GM12878 (cell line): ENCODE measurements at regions not wholly inside any gene's neighbourhood (a gene's known extent, or its start where the extent isn't known, plus 50 kb on each side); places are given as distances from the start of the nearest gene placed in this dataset.

Experiments
- ATAC-seq: fragments of 200-7000 bp; cut with Tn5 transposase; 3 replicates; pipeline ENCODE4 v1.9.1; 2020; ENCODE audit warnings: mild to moderate bottlenecking, moderate library complexity
- BruUV-seq: library from RNA; stranded (reverse); fragments of 400-500 nt; replicated peaks from 2 replicates; lab custom pipeline; 2021; lab: Mats Ljungman, UMichigan
- CTCF ChIA-PET: fragments of 300-600 bp; sonication (Branson Sonifier 250); formaldehyde crosslinking; extraction: SDS; loops from one replicate; lab custom pipeline; 2021; ENCODE audit warnings: inconsistent platforms; lab: Yijun Ruan, JAX
- POLR2A ChIA-PET: fragments of 350-600 bp; formaldehyde crosslinking; extraction: SDS; loops from one replicate; lab custom pipeline; 2021; ENCODE audit warnings: inconsistent platforms; lab: Charles Lee
- RAD21 ChIA-PET: fragments of 300-600 bp; sonication (Branson Sonifier 250); formaldehyde crosslinking; loops from one replicate; lab custom pipeline; 2023; ENCODE audit warnings: antibody characterized with exemption; ENCODE audit not compliant: unreplicated experiment; lab: Charles Lee
- SMC1A ChIA-PET: fragments of 300-600 bp; sonication (Branson Sonifier 250); formaldehyde crosslinking; loops from one replicate; lab custom pipeline; 2023; ENCODE audit not compliant: unreplicated experiment, uncharacterized antibody; lab: Charles Lee
- DNase-seq: peaks from one replicate; pipeline ENCODE4 v3.0.0-alpha.2; 2011; ENCODE audit warnings: low read depth, low spot score
- FAIRE-seq: peaks from 3 replicates; lab custom pipeline; 2011; peaks lifted over from hg19 to GRCh38; lab: Jason Lieb, UNC
- H2AFZ ChIP-seq: 2 replicates; pipeline ENCODE4 v1.6.0; 2011; ENCODE audit warnings: low read depth, low read length, control low read depth; ENCODE audit not compliant: control insufficient read depth
- H3K27ac ChIP-seq: 2 replicates; pipeline ENCODE4 v1.5.1; 2011; ENCODE audit warnings: control low read depth; ENCODE audit not compliant: control insufficient read depth, insufficient read depth
- H3K27me3 ChIP-seq, 2 experiments: replicated peaks in 1 of 2; 2 replicates each; pipeline versions ENCODE4 v1.6.0 to v1.6.1; 2011; ENCODE audit warnings: low read length in 1 of 2; ENCODE audit not compliant: control insufficient read depth in 2 of 2, insufficient read depth in 2 of 2
- H3K36me3 ChIP-seq, 2 experiments: 2 replicates each; pipeline ENCODE4 v1.5.1; 2011; ENCODE audit warnings: low read length in 1 of 2; ENCODE audit not compliant: control insufficient read depth in 2 of 2, insufficient read depth in 2 of 2
- H3K4me1 ChIP-seq: 2 replicates; pipeline ENCODE4 v1.6.1; 2011; ENCODE audit warnings: mild to moderate bottlenecking, low read length, moderate library complexity, mixed read lengths; ENCODE audit not compliant: control insufficient read depth, insufficient read depth
- H3K4me2 ChIP-seq: 2 replicates; pipeline ENCODE4 v1.6.0; 2011; ENCODE audit warnings: control low read depth; ENCODE audit not compliant: control insufficient read depth, insufficient read depth
- H3K4me3 ChIP-seq: fragments of 200-600 bp; sonication (generic); 2 replicates; pipeline ENCODE4 v1.5.1; 2016
- H3K79me2 ChIP-seq: 2 replicates; pipeline ENCODE4 v1.6.0; 2011; ENCODE audit warnings: low read length; ENCODE audit not compliant: control insufficient read depth, insufficient read depth
- H3K9ac ChIP-seq: 2 replicates; pipeline ENCODE4 v1.8.0; 2011; ENCODE audit warnings: low read length, control low read depth, mixed read lengths; ENCODE audit not compliant: control insufficient read depth, insufficient read depth
- H3K9me3 ChIP-seq: replicated peaks from 3 replicates; pipeline ENCODE4 v1.5.1; 2011; ENCODE audit warnings: mild to moderate bottlenecking, low read length; ENCODE audit not compliant: control insufficient read depth, insufficient read depth
- H4K20me1 ChIP-seq: 2 replicates; pipeline ENCODE4 v1.6.0; 2011; ENCODE audit not compliant: control insufficient read depth, insufficient read depth
- CEBPB ChIP-seq, 2 experiments: fragments of 150-350 bp in 1 of 2; IDR thresholded peaks; 2 replicates each; pipeline ENCODE4 v1.6.1; 2012 to 2014; ENCODE audit warnings: low read depth in 2 of 2, low read length in 2 of 2, borderline replicate concordance in 1 of 2, inconsistent platforms in 1 of 2
- IRF4 ChIP-seq: IDR thresholded peaks from 2 replicates; pipeline ENCODE4 v1.6.1; 2011; ENCODE audit warnings: low read depth, low read length
- PAX8 ChIP-seq: fragments of 450-650 bp; IDR thresholded peaks from 2 replicates; pipeline ENCODE4 v1.6.1; 2017; ENCODE audit warnings: mild to moderate bottlenecking, moderate library complexity
- POU2F2 ChIP-seq: IDR thresholded peaks from 3 replicates; pipeline ENCODE4 v1.6.1; 2011; ENCODE audit warnings: low read depth, mild to moderate bottlenecking, low read length, borderline replicate concordance
- RAD21 ChIP-seq: IDR thresholded peaks from 2 replicates; pipeline ENCODE4 v1.6.1; 2011; ENCODE audit warnings: mild to moderate bottlenecking, low read depth, low read length, moderate library complexity; ENCODE audit not compliant: insufficient read depth
- SUZ12 ChIP-seq: fragments of 200-600 bp; sonication (generic); IDR thresholded peaks from one replicate; pipeline ENCODE4 v1.6.1; 2018; ENCODE audit warnings: antibody characterized with exemption, mild to moderate bottlenecking; ENCODE audit not compliant: unreplicated experiment
- WGBS: methylation state at CpG from one replicate; pipeline ENCODE4 v1.1.6; 2016; ENCODE audit warnings: low lambda C conversion rate; ENCODE audit not compliant: insufficient replicate concordance, insufficient coverage; ENCODE audit errors: missing lambda C conversion rate; 5-methylcytosine and 5-hydroxymethylcytosine counted together
- in situ Hi-C: fragments of 300-500 bp; cut with MboI; formaldehyde crosslinking; loops from 9 replicates; pipeline ENCODE4 v1.14.3; 2018; ENCODE audit warnings: mixed read lengths
- intact Hi-C: fragments of 100-400 bp; cut with micrococcal nuclease; formaldehyde crosslinking; loops from one replicate; pipeline ENCODE4 v1.14.2; 2022; ENCODE audit not compliant: unreplicated experiment
- TF ChIP-seq, protein P1 (sequence below): fragments of 450-650 bp; IDR thresholded peaks from 2 replicates; pipeline ENCODE4 v1.6.1; 2017; ENCODE audit warnings: low read depth, mild to moderate bottlenecking, moderate library complexity
- TF ChIP-seq, protein P2 (sequence below), 3 experiments: IDR thresholded peaks in 2 of 3; conservative IDR thresholded peaks in 1 of 3; 2 replicates each; pipeline ENCODE4 v1.5.1; 2011; ENCODE audit warnings: low read depth in 3 of 3, low read length in 3 of 3, mild to moderate bottlenecking in 3 of 3, control low read depth in 2 of 3, moderate library complexity in 2 of 3, inconsistent platforms in 1 of 3, mixed read lengths in 1 of 3; ENCODE audit not compliant: control insufficient read depth in 2 of 3, insufficient read depth in 1 of 3; ENCODE audit errors: extremely low read depth in 1 of 3
- TF ChIP-seq, protein P3 (sequence below): IDR thresholded peaks from 2 replicates; pipeline ENCODE4 v1.6.1; 2011; ENCODE audit warnings: mild to moderate bottlenecking, low read depth, low read length, moderate library complexity; ENCODE audit not compliant: insufficient replicate concordance
- TF ChIP-seq, protein P4 (sequence below): fragments of 450-650 bp; formaldehyde crosslinking; IDR thresholded peaks from 2 replicates; pipeline ENCODE4 v1.4.0; 2022; ENCODE audit warnings: mild to moderate bottlenecking, moderate library complexity
- TF ChIP-seq, protein P5 (sequence below): fragments of 450-650 bp; IDR thresholded peaks from 2 replicates; pipeline ENCODE4 v1.6.1; 2016; ENCODE audit warnings: mild to moderate bottlenecking, moderate library complexity, borderline replicate concordance

DNA sequence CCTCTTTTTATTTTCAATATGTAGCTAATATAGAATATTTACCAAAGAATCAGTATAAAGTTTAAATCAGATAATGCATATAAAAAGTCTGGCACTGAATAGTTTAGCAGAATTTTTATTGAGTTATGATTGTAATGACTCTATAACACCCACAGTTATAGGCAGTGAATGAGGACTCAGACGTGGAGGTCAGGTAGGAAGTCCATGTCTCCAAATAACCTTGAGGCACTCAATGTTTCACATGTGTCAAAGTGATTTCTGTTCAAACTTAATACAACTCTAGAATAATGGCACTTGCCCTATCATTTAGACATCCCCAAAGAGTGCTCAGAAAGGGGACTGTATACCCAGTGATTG is 332.1 kb downstream of the BMPER start:
- no peak for ATAC-seq
- POLR2A ChIA-PET: no interaction called here
- RAD21 ChIA-PET: no interaction called here
- Histone ChIP-seq H3K4me1 (no peaks in the 10 kb centered on the region), H2AFZ (no peak overlapping the region), H3K79me2 (no peaks in the 10 kb centered on the region), H3K9ac (no peak overlapping the region), H3K27ac (no peak overlapping the region), H3K4me2 (no peak overlapping the region), H4K20me1 (no peaks in the 10 kb centered on the region), H3K36me3 (no peaks in the 10 kb centered on the region), H3K27me3 (no peaks in the 10 kb centered on the region), H3K9me3 (no peaks in the 10 kb centered on the region), H3K4me3 (no peak overlapping the region)
- no peak for FAIRE-seq
- in situ Hi-C loops (no loop called here), intact Hi-C loops (no loop called here)
- BruUV-seq: no TSS peak
- no peak for DNase-seq
- WGBS: 0% methylated on average over 1 of the region's 1 CpG
- CTCF ChIA-PET: interaction anchor here (1.3 kb wide), 1 partner anchor 15 kb away, joined by 4 read pairs; no protein-coding TSS in a partner anchor
- SMC1A ChIA-PET: no interaction called here
- TF ChIP-seq, protein P1, sequence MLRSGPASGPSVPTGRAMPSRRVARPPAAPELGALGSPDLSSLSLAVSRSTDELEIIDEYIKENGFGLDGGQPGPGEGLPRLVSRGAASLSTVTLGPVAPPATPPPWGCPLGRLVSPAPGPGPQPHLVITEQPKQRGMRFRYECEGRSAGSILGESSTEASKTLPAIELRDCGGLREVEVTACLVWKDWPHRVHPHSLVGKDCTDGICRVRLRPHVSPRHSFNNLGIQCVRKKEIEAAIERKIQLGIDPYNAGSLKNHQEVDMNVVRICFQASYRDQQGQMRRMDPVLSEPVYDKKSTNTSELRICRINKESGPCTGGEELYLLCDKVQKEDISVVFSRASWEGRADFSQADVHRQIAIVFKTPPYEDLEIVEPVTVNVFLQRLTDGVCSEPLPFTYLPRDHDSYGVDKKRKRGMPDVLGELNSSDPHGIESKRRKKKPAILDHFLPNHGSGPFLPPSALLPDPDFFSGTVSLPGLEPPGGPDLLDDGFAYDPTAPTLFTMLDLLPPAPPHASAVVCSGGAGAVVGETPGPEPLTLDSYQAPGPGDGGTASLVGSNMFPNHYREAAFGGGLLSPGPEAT: no peak
- TF ChIP-seq, protein P2, sequence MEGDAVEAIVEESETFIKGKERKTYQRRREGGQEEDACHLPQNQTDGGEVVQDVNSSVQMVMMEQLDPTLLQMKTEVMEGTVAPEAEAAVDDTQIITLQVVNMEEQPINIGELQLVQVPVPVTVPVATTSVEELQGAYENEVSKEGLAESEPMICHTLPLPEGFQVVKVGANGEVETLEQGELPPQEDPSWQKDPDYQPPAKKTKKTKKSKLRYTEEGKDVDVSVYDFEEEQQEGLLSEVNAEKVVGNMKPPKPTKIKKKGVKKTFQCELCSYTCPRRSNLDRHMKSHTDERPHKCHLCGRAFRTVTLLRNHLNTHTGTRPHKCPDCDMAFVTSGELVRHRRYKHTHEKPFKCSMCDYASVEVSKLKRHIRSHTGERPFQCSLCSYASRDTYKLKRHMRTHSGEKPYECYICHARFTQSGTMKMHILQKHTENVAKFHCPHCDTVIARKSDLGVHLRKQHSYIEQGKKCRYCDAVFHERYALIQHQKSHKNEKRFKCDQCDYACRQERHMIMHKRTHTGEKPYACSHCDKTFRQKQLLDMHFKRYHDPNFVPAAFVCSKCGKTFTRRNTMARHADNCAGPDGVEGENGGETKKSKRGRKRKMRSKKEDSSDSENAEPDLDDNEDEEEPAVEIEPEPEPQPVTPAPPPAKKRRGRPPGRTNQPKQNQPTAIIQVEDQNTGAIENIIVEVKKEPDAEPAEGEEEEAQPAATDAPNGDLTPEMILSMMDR (IDR thresholded peaks at IDR 0.05 in 2 of 3, conservative IDR thresholded peaks at IDR 0.05 in 1 of 3; ENCODE audit: control insufficient read depth in 2 of 3, extremely low read depth in 1 of 3, insufficient read depth in 1 of 3, low read depth in 3 of 3, low read length in 3 of 3): no peak
- TF ChIP-seq, protein P3, sequence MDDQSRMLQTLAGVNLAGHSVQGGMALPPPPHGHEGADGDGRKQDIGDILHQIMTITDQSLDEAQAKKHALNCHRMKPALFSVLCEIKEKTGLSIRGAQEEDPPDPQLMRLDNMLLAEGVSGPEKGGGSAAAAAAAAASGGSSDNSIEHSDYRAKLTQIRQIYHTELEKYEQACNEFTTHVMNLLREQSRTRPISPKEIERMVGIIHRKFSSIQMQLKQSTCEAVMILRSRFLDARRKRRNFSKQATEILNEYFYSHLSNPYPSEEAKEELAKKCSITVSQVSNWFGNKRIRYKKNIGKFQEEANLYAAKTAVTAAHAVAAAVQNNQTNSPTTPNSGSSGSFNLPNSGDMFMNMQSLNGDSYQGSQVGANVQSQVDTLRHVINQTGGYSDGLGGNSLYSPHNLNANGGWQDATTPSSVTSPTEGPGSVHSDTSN: no peak
- TF ChIP-seq POU2F2 (no peak), CEBPB (IDR thresholded peaks at IDR 0.05; ENCODE audit: borderline replicate concordance in 1 of 2, low read depth in 2 of 2, low read length in 2 of 2) (no peak), IRF4 (no peak), SUZ12 (no peak), PAX8 (no peak), RAD21 (no peak)
- TF ChIP-seq, protein P4, sequence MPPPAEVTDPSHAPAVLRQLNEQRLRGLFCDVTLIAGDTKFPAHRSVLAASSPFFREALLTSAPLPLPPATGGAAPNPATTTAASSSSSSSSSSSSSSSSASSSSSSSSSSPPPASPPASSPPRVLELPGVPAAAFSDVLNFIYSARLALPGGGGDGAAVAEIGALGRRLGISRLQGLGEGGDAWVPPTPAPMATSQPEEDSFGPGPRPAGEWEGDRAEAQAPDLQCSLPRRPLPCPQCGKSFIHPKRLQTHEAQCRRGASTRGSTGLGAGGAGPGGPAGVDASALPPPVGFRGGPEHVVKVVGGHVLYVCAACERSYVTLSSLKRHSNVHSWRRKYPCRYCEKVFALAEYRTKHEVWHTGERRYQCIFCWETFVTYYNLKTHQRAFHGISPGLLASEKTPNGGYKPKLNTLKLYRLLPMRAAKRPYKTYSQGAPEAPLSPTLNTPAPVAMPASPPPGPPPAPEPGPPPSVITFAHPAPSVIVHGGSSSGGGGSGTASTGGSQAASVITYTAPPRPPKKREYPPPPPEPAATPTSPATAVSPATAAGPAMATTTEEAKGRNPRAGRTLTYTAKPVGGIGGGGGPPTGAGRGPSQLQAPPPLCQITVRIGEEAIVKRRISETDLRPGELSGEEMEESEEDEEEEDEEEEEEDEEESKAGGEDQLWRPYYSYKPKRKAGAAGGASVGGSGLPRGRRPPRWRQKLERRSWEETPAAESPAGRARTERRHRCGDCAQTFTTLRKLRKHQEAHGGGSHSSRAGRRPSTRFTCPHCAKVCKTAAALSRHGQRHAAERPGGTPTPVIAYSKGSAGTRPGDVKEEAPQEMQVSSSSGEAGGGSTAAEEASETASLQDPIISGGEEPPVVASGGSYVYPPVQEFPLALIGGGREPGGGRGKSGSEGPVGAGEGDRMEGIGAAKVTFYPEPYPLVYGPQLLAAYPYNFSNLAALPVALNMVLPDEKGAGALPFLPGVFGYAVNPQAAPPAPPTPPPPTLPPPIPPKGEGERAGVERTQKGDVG (CRISPR knock-in tag): no peak
- TF ChIP-seq, protein P5, sequence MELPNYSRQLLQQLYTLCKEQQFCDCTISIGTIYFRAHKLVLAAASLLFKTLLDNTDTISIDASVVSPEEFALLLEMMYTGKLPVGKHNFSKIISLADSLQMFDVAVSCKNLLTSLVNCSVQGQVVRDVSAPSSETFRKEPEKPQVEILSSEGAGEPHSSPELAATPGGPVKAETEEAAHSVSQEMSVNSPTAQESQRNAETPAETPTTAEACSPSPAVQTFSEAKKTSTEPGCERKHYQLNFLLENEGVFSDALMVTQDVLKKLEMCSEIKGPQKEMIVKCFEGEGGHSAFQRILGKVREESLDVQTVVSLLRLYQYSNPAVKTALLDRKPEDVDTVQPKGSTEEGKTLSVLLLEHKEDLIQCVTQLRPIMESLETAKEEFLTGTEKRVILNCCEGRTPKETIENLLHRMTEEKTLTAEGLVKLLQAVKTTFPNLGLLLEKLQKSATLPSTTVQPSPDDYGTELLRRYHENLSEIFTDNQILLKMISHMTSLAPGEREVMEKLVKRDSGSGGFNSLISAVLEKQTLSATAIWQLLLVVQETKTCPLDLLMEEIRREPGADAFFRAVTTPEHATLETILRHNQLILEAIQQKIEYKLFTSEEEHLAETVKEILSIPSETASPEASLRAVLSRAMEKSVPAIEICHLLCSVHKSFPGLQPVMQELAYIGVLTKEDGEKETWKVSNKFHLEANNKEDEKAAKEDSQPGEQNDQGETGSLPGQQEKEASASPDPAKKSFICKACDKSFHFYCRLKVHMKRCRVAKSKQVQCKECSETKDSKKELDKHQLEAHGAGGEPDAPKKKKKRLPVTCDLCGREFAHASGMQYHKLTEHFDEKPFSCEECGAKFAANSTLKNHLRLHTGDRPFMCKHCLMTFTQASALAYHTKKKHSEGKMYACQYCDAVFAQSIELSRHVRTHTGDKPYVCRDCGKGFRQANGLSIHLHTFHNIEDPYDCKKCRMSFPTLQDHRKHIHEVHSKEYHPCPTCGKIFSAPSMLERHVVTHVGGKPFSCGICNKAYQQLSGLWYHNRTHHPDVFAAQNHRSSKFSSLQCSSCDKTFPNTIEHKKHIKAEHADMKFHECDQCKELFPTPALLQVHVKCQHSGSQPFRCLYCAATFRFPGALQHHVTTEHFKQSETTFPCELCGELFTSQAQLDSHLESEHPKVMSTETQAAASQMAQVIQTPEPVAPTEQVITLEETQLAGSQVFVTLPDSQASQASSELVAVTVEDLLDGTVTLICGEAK: no peak
